Activated CD8-positive, alpha-beta T cell treated with anti-CD3 and anti-CD28 coated beads, Interleukin-2, amount 10 ng/mL, durations not matched to agents 7 days and 5 days (primary cell): ENCODE measurements at regions not wholly inside any gene's neighbourhood (a gene's known extent, or its start where the extent isn't known, plus 50 kb on each side); places are given as distances from the start of the nearest gene placed in this dataset.

Experiments used
- ATAC-seq: fragments of 150-1000 bp; cut with Tn5 transposase; one replicate; pipeline ENCODE4 v1.10.0; 2021; ENCODE audit warnings: moderate library complexity
- CTCF ChIA-PET: fragments of 350-600 bp; sonication (Branson Sonifier 250); formaldehyde crosslinking; loops from one replicate; lab custom pipeline; 2021; ENCODE audit warnings: antibody characterized with exemption; lab: Charles Lee
- POLR2A ChIA-PET: fragments of 350-600 bp; sonication (Branson Sonifier 250); formaldehyde crosslinking; loops from one replicate; lab custom pipeline; 2021; ENCODE audit warnings: antibody characterized with exemption; lab: Charles Lee
- DNase-seq: peaks from one replicate; pipeline ENCODE4 v3.0.0-alpha.2; 2020
- H3K27ac Mint-ChIP-seq: one replicate; pipeline ENCODE4 v1.8.0; 2021; ENCODE audit warnings: mild to moderate bottlenecking, mixed read lengths
- H3K27me3 Mint-ChIP-seq: one replicate; pipeline ENCODE4 v1.8.0; 2021; ENCODE audit warnings: low read depth, mixed read lengths
- H3K36me3 Mint-ChIP-seq: one replicate; pipeline ENCODE4 v1.8.0; 2021; ENCODE audit warnings: low read depth, mixed read lengths
- H3K4me1 Mint-ChIP-seq: one replicate; pipeline ENCODE4 v1.8.0; 2021; ENCODE audit warnings: low read depth, mixed read lengths
- H3K4me3 Mint-ChIP-seq: one replicate; pipeline ENCODE4 v1.8.0; 2021; ENCODE audit warnings: mild to moderate bottlenecking, mixed read lengths
- H3K9me3 Mint-ChIP-seq: one replicate; pipeline ENCODE4 v1.8.0; 2022; ENCODE audit warnings: mixed read lengths; ENCODE audit not compliant: insufficient read depth

DNA sequence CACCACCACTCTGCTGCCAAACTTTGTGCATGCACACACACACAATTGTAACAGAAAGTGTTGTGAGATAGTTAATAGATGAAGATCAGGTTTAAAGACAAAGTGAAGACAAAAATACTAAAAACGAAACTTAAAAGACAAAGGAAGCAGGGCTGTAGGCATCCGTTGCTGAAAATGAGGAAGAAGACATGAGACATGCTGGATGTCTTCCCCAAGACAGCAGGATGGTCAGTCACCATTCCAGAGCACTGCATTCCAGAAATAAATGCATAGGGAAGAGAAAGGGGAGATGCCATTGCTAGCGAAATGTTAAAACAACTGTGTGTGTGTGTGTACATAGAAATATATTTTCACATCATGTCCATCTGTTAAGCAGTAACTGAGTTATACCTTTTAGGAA, 520.1 kb downstream of the SUCLA2 start:
- ATAC-seq (no peak), DNase-seq (no peak)
- H3K27me3 Mint-ChIP-seq = no peaks in the 10 kb centered on the region
- ChIA-PET CTCF (no interaction called here), POLR2A (no interaction called here)
- H3K36me3 Mint-ChIP-seq = no peaks in the 10 kb centered on the region
- H3K4me1 Mint-ChIP-seq = no peaks in the 10 kb centered on the region
- H3K4me3 Mint-ChIP-seq = no peak overlapping the region
- no peak overlapping the region for H3K27ac Mint-ChIP-seq
- no peaks in the 10 kb centered on the region for H3K9me3 Mint-ChIP-seq

DNA sequence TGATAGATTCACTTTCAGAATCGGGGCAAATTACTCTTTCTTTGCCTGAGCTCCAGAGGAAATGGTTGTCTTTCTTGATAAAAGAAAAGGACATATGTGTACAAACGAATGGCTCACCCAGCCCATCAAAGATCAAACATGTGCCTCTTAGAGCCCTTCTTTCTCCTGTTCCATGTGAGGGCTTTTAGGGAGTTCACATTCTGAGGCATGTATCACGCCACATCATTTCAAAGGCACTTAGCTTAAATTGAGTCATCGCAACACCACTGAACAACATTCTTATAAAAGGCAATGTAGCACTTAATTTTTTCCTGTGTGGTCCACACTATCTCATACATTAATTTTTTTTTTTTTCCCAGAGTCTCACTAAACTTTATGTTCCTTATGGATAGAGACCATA, 521.0 kb downstream of the SUCLA2 start:
- Mint-ChIP-seq H3K4me1 (no peaks in the 10 kb centered on the region), H3K36me3 (no peaks in the 10 kb centered on the region), H3K27me3 (no peaks in the 10 kb centered on the region), H3K4me3 (no peak overlapping the region), H3K27ac (no peak overlapping the region), H3K9me3 (no peaks in the 10 kb centered on the region)
- ATAC-seq (no peak), DNase-seq (no peak)
- ChIA-PET POLR2A (no interaction called here), CTCF (no interaction called here)

DNA sequence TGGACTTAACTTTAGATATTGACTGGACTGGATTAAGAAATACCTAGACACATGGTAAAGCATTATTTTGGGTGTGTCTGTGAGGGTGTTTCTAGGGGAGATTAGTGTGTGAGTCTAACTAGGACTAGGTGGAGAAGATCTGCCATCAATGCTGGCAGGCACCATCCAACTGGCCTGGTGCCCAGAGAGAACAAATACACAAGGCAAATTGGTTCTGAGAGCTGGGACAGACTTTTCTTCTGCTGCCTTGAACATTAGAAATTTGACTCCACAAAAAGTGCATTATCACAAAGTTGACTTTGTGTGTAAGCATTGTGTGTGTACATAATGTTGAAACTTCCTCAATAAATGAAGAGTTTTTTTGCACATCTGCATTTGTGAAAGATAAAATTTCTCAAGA, 522.1 kb downstream of the SUCLA2 start:
- no peak overlapping the region for H3K4me3 Mint-ChIP-seq
- POLR2A ChIA-PET = no interaction called here
- H3K36me3 Mint-ChIP-seq = no peaks in the 10 kb centered on the region
- no peaks in the 10 kb centered on the region for H3K27me3 Mint-ChIP-seq
- H3K4me1 Mint-ChIP-seq = no peaks in the 10 kb centered on the region
- DNase-seq = no peak
- no peak for ATAC-seq
- H3K9me3 Mint-ChIP-seq = no peaks in the 10 kb centered on the region
- CTCF ChIA-PET = no interaction called here
- H3K27ac Mint-ChIP-seq = no peak overlapping the region

DNA sequence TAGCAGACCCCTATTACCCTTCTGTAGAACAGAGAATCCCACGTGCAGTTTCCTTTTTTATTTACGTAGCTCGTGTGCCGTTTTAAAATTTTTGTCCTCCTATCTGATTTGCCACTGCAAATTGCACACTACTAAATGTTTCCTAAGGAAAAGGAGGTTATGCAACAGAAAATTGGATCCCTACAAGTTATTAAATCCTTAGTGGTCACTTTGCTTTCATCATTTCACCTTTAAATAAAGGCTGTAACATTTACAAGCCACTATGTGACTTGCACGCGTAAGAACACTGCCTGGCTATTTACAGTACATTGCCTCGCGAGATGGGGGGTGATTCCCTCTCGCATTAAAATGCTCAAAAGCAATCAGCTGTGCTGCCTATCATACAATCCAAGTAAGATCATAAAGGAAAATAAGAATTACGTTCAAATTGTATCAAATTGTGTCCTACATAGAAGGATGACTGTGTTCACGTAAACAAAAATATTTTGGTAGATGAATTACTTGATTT, 525.6 kb downstream of the SUCLA2 start:
- CTCF ChIA-PET = no interaction called here
- POLR2A ChIA-PET = no interaction called here
- no peaks in the 10 kb centered on the region for H3K27me3 Mint-ChIP-seq
- no peak overlapping the region for H3K27ac Mint-ChIP-seq
- no peaks in the 10 kb centered on the region for H3K4me1 Mint-ChIP-seq
- no peak overlapping the region for H3K4me3 Mint-ChIP-seq
- no peaks in the 10 kb centered on the region for H3K9me3 Mint-ChIP-seq
- H3K36me3 Mint-ChIP-seq = no peaks in the 10 kb centered on the region
- ATAC-seq (no peak), DNase-seq (no peak)

DNA sequence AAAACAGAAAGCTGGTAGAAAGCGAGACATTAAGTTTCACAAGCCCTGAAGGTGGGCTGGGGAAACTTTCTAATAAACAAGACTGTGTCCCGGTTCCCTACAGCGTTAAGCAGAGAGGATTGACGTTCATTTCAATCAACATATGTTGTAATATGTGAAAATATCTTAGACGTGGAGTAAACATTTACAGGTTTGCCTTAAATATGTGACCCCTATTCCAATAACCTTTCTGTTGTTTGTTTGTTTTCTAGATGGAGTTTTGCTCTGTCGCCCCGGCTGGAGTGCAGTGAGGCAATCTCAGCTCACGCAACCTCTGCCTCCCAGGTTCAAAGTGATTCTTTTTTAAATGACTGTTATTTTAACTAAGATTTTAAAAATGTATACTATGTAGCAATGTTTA, 526.2 kb downstream of the SUCLA2 start:
- ChIA-PET POLR2A (no interaction called here), CTCF (no interaction called here)
- Mint-ChIP-seq H3K36me3 (no peaks in the 10 kb centered on the region), H3K9me3 (no peaks in the 10 kb centered on the region), H3K27me3 (no peaks in the 10 kb centered on the region), H3K4me1 (no peaks in the 10 kb centered on the region), H3K27ac (no peak overlapping the region), H3K4me3 (no peak overlapping the region)
- DNase-seq (no peak), ATAC-seq (no peak)

DNA sequence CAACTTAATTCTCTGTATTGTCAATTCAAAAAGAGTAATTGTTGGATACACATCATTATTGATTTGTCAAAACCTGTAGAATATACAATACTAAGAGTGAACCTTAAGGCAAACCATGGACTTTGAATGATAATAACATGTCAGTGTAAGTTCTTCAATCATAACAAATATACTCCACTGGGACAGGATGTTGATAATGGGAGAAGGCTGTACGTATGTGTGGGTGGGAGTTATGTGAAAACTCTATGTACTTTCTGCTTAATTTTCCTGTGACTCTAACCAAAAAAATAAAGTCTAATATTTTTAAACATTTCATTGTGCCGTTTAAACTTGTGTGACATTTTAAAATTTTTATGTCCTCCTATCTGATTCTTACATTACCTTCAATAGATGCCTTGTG, 526.7 kb downstream of the SUCLA2 start:
- Mint-ChIP-seq H3K4me3 (no peak overlapping the region), H3K27me3 (no peaks in the 10 kb centered on the region), H3K36me3 (no peaks in the 10 kb centered on the region), H3K27ac (no peak overlapping the region), H3K9me3 (no peaks in the 10 kb centered on the region), H3K4me1 (no peaks in the 10 kb centered on the region)
- DNase-seq = no peak
- CTCF ChIA-PET = no interaction called here
- POLR2A ChIA-PET = no interaction called here
- no peak for ATAC-seq

DNA sequence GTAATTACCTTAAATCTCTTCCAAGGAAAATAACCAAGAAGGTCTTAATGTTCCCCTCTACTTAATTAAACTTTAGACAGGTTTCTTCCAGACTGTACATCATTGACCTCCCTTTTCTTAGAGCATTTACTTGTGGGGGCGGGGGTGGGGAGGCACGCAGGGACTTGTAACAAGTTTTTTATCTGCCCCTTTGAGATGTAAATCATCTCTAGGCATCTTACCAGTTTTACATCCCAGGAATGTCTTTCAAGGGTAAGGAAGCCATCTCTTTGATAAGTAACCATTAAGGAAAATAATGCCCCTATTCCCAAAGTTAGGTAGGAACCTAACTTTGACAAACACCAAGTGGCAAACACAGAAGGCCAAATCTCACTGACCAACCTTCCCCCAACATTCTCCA, 528.6 kb downstream of the SUCLA2 start:
- Mint-ChIP-seq H3K27ac (no peak overlapping the region), H3K4me1 (no peaks in the 10 kb centered on the region), H3K4me3 (no peak overlapping the region), H3K27me3 (no peaks in the 10 kb centered on the region), H3K9me3 (peaks cover 5% of the 10 kb centered on the region), H3K36me3 (no peaks in the 10 kb centered on the region)
- DNase-seq (no peak), ATAC-seq (no peak)
- ChIA-PET CTCF (no interaction called here), POLR2A (no interaction called here)

DNA sequence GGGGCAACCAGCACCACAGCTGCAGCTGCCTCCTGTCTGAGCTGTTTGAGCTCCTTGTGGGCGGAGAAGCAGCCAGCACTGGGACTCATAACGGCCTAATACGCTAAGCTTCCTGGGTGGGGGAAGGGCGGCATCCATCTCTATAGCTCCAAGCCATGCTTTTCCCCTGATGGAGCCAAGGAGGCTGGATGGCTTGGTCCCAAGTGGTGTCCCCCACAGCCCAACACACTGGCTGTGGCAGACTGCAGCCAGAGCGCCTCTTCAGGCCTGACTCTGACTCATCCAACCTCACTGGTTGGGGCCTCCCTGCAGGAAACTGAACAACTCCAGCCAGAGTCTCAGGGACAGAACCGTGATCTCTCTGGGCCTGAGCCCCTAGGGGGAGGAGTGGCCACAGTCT, 537.3 kb downstream of the SUCLA2 start:
- Mint-ChIP-seq H3K27me3 (no peaks in the 10 kb centered on the region), H3K27ac (no peak overlapping the region), H3K36me3 (no peaks in the 10 kb centered on the region), H3K9me3 (peaks cover 12% of the 10 kb centered on the region), H3K4me1 (no peaks in the 10 kb centered on the region), H3K4me3 (no peak overlapping the region)
- POLR2A ChIA-PET = no interaction called here
- ATAC-seq (no peak), DNase-seq (no peak)
- CTCF ChIA-PET = no interaction called here

DNA sequence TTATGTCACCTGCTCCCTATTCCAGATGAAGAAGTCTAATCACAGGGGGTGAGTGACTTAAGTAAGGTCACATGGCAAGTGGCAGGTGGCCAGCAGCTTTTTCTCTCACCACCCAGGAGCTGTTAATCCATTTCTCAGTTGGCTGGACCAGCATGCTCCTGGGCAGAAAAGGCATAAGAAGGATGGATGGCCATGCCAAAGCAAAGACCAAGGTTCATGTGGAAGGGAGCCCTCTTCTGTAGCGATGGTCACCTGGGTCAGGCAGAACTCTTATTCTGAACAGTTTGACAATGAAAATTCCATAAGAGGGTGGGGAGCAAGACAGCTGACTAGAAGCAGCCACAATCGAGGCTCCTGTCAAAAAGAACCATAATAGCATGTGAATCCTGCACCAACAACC, 538.1 kb downstream of the SUCLA2 start:
- ChIA-PET POLR2A (no interaction called here), CTCF (no interaction called here)
- Mint-ChIP-seq H3K36me3 (no peaks in the 10 kb centered on the region), H3K27ac (no peak overlapping the region), H3K4me1 (no peaks in the 10 kb centered on the region), H3K27me3 (no peaks in the 10 kb centered on the region), H3K4me3 (no peak overlapping the region), H3K9me3 (peaks cover 12% of the 10 kb centered on the region)
- no peak for ATAC-seq
- DNase-seq = no peak

DNA sequence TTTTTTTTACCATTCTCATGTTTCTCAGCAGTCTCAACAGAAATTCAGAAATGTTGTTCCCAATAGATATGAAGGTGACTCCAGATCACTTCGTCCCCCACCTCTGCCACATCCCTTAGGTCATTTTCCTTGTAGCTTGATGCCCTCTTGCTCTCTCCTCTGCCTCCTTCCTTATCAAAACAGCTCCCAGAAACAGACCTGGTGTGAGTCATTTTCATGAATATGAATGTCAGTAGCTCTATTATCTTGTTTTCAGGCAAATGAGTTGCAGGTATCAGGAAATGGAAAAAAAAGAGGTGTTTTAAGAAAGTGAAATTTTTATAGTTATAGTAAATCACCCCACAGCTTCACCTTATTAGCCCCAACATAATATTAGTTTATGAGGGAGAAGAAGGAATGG, 539.3 kb downstream of the SUCLA2 start:
- Mint-ChIP-seq H3K27me3 (no peaks in the 10 kb centered on the region), H3K27ac (no peak overlapping the region), H3K36me3 (no peaks in the 10 kb centered on the region), H3K4me1 (no peaks in the 10 kb centered on the region), H3K4me3 (no peak overlapping the region), H3K9me3 (peaks cover 4% of the 10 kb centered on the region)
- ATAC-seq = no peak
- CTCF ChIA-PET = no interaction called here
- POLR2A ChIA-PET = no interaction called here
- no peak for DNase-seq

DNA sequence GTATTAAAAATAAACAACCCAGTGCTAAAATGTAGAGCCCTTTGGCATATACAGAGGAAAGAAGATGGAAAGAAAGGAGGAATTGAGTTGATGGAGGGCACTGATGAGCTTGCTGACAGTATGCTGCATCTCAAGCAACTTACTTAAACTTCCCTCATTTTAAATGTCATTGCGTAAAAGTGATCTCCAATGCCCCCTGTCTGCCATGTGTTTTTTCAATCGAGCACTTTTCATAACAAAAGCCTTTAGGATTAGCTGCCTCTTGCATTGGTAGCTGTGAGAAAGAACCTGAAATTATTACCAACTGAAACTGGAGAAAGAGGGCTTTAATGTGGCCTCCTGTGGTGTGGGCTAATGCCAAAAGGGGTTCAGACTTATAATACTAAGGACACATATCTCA, 541.6 kb downstream of the SUCLA2 start:
- Mint-ChIP-seq H3K9me3 (no peaks in the 10 kb centered on the region), H3K4me3 (no peak overlapping the region), H3K27me3 (no peaks in the 10 kb centered on the region), H3K4me1 (no peaks in the 10 kb centered on the region), H3K27ac (no peak overlapping the region), H3K36me3 (no peaks in the 10 kb centered on the region)
- no peak for DNase-seq
- ATAC-seq = no peak
- ChIA-PET CTCF (no interaction called here), POLR2A (no interaction called here)

DNA sequence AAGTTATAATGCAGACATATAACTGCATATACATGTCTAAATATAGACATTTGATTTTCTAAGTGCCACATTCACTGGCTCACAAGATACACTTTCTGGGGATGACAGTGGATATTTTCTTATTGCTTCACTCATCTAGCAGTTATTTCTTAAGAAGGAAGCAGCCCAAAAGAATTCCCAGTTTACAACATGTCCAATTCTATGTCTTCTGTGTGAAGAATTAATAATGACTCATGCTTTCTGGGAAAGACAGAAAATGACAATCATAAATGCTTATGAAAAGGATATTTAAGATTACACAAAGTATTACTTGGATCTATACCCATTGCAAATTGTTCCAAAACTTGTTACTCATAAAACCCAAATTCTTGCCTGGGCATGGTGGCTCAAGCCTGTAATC, 543.4 kb downstream of the SUCLA2 start:
- no peaks in the 10 kb centered on the region for H3K36me3 Mint-ChIP-seq
- no peak overlapping the region for H3K4me3 Mint-ChIP-seq
- H3K27ac Mint-ChIP-seq = no peak overlapping the region
- ChIA-PET POLR2A (no interaction called here), CTCF (no interaction called here)
- ATAC-seq (no peak), DNase-seq (no peak)
- no peaks in the 10 kb centered on the region for H3K9me3 Mint-ChIP-seq
- H3K4me1 Mint-ChIP-seq = no peaks in the 10 kb centered on the region
- H3K27me3 Mint-ChIP-seq = no peaks in the 10 kb centered on the region

DNA sequence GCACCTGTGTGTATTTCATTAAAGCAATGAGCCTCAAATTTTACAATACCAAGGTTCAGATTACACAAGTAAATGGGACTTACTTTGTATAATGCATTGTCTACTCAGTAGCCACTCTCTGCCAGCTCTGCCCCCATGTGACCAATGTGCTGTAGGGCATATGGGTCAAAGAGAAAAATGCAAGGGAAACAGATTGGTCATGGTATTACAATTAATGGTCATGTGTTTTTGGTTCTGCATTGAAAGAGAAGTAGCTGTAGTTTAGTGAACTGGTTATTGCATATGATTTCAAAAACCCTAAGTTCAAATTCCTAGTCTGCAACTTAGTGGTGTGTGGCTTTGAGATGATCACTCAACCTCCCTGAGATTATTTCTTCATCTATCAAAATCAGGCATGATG, 545.4 kb downstream of the SUCLA2 start:
- H3K27ac Mint-ChIP-seq = no peak overlapping the region
- POLR2A ChIA-PET = no interaction called here
- DNase-seq = no peak

More for the DNA sequence above, 545.4 kb downstream of the SUCLA2 start:
- CTCF ChIA-PET = no interaction called here
- no peaks in the 10 kb centered on the region for H3K36me3 Mint-ChIP-seq
- H3K4me1 Mint-ChIP-seq = no peaks in the 10 kb centered on the region
- no peaks in the 10 kb centered on the region for H3K27me3 Mint-ChIP-seq
- no peak overlapping the region for H3K4me3 Mint-ChIP-seq
- no peak for ATAC-seq
- no peaks in the 10 kb centered on the region for H3K9me3 Mint-ChIP-seq
